HG03354 (cell line): ENCODE measurements at regions not wholly inside any gene's neighbourhood (a gene's known extent, or its start where the extent isn't known, plus 50 kb on each side); places are given as distances from the start of the nearest gene placed in this dataset.
"Not testable (repeated sequence)": the region's sequence is repeated elsewhere in the genome, so short reads cannot be mapped to it uniquely, and the experiment has no call there.

ENCODE experiments used
- ATAC-seq: cut with Tn5 transposase; IDR thresholded peaks from one replicate; pipeline ENCODE4 v1.9.1; 2021; ENCODE audit warnings: mild to moderate bottlenecking; ENCODE audit not compliant: unreplicated experiment, poor library complexity, severe bottlenecking

- no peak for ATAC-seq
Observed at GRCh38 chr10:130971123-130971435, 340.4 kb downstream of the TCERG1L start.

GRCh38 chr10:130973127-130973839, 338.2 kb downstream of the TCERG1L start:
- no peak for ATAC-seq

GRCh38 chr10:130974166-130974565, 337.4 kb downstream of the TCERG1L start:
- ATAC-seq, result no peak

GRCh38 chr10:130975351-130975750, 336.2 kb downstream of the TCERG1L start:
- not testable (repeated sequence) for ATAC-seq

GRCh38 chr10:130982802-130983201, 328.7 kb downstream of the TCERG1L start:
- no peak for ATAC-seq

GRCh38 chr10:130983749-130984148, 327.8 kb downstream of the TCERG1L start:
- ATAC-seq, result no peak

- no peak for ATAC-seq
Observed at GRCh38 chr10:130984686-130985085, 326.8 kb downstream of the TCERG1L start.

- no peak for ATAC-seq
Observed at GRCh38 chr10:130985158-130985753, 326.3 kb downstream of the TCERG1L start.

- no peak for ATAC-seq
Observed at GRCh38 chr10:130986846-130987245, 324.7 kb downstream of the TCERG1L start.

- no peak for ATAC-seq
Observed at GRCh38 chr10:130987401-130987800, 324.1 kb downstream of the TCERG1L start.

GRCh38 chr10:130989670-130990232, 321.8 kb downstream of the TCERG1L start:
- no peak for ATAC-seq

GRCh38 chr10:130990486-130990885, 321.0 kb downstream of the TCERG1L start:
- no peak for ATAC-seq

- ATAC-seq, result no peak
Observed at GRCh38 chr10:130992802-130993523, 318.6 kb downstream of the TCERG1L start.

- no peak for ATAC-seq
Observed at GRCh38 chr10:130993612-130994011, 317.9 kb downstream of the TCERG1L start.

- no peak for ATAC-seq
Observed at GRCh38 chr10:130994191-130994590, 317.3 kb downstream of the TCERG1L start.

- no peak for ATAC-seq
Observed at GRCh38 chr10:130994845-130995244, 316.7 kb downstream of the TCERG1L start.

- ATAC-seq, result no peak
Observed at GRCh38 chr10:130997267-130998045, 314.1 kb downstream of the TCERG1L start.

- no peak for ATAC-seq
Observed at GRCh38 chr10:130998046-130998435, 313.5 kb downstream of the TCERG1L start.

GRCh38 chr10:130998642-130999041, 312.9 kb downstream of the TCERG1L start:
- ATAC-seq, result no peak
